ENCODE measurements at regions not wholly inside any gene's neighbourhood (a gene's known extent, or its start where the extent isn't known, plus 50 kb on each side); places are given as distances from the start of the nearest gene placed in this dataset.
A peak's percentile ranks its signal among the peaks of the same experiment; 100 is the strongest.

DNA sequence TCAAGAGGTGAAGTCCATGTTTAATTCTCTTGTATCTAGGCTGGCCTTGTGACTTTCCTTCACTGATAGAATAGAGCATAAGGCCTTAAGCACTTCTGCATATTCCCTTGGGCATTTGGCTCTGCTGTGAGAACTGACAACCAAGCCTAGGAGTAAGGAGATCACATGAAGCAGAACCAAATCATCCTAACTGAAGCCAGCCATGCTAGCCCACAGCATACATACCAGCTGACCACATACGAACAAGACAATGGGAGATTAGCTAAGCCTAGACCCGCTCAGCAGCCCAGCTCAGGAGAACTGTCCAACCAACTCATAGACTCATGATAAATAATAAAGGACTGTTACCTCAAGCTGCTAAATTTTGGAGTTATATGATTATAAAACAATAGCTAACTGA, 114.6 kb upstream of the NEK7 start:
- DNase-seq = no peak

DNA sequence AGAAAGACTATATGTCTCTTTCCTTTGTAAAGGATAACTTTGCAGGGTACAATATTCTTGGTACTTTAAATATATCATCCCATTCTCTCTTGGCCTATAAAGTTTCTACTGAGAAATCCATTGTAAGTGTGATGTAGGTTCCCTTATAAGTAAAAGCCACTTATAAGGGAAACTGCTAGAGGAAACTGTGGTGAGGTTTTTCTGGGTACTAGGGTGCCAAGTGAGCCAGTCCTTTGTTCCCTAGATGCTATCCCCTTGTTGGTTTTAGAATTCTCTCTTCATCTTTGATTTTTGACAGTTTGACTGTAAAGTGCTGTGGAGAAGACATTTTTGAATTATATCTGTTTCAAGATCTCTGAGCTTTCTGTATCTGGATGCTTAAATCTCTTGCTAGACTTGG, 108.9 kb upstream of the NEK7 start:
- DNase-seq = no peak

DNA sequence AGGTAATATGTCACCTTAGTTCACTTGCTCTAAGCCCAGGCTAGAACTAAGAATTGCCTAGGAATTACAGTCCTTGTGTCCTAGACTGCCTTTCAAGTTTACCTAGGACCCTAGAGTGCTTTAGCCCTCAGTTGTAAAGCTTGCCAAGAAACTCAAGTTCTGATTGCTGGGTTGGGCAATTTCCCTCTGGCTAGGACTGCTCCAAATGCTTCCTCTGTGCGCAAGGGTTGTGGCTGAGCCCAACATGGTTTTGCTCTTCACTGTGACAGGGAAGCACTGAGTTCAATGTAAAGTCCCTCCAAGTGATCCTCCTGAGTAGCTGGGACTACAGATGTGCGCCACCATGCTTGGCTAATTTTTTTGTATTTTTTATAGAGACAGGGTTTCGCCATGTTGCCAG, 102.3 kb upstream of the NEK7 start:
- no peak for DNase-seq

DNA sequence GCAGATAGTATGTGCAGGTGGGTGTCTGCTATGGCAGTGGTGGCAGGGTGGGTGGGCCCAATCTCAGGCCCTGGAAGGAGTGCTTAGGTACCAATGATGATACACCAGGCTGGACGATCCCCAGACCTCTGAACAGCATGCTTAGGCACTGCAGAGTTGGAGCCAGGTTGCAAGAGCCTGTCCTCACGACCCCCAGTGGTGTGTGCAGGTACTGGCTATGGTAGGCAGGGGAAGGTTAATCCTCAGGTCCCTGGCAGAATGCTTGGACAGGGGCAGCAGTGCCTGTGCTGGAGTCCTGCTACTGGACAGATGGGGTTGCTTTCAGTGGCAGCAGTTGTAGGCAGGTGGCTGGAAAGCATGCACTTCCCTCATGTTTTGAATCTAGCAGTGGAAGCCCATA, 100.5 kb upstream of the NEK7 start:
- peak; percentile 6 for DNase-seq

DNA sequence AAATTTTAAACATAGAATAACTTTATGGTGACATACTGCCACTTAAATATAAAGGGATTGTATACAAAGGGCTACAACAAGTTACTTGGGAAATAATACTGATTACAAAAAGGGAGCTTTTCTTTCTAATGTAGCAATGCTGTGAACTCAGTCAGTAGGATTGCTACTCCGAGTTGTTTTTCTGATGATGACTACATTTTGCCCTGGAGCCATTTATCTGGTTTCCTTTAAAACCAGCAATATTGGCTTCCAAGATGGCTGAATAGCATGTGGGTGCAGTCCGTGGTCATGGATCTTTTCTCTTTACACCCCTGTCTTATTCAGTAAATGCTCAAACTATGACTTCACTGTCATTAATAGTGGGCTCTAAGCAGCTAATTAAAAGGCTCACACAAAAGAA, 92.6 kb upstream of the NEK7 start:
- DNase-seq = no peak

DNA sequence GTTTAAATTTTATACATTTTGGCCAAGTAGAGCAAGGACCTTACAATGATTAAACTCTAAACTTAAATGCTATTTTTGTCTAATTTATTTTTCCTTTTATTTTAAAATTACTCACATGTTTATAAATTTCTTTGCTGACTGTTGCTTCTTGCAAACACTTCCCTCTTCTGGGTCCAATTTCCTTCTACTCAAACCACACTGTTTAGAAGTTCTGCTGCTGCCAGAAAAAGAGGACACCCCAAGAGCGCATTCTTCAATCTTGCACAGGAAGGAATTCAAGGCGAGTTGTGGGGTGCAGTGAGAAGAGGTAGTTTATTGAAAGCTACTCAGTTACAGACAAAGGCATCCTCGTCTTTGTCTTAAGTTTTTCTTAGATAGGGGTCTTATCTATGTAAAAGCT, 88.5 kb upstream of the NEK7 start:
- DNase-seq = no peak

DNA sequence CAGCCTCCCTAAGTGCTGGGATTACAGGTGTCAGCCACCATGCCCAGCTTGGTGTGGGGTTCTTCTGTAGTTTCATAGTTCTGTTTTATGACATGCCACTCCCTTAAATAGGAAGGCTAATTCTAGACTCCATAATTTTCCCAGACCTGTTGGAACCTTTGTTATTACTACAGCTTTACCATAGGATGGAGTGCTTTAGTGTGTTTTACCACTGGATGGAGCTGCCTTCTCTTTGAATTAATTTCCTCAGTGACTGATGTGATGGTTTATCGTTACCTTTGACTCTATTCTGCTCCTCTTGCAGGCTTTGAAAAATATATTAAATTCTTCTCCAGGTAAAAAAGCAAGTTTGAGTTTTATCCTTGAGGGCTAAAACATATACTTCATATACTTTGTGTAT, 84.6 kb upstream of the NEK7 start:
- DNase-seq = no peak

DNA sequence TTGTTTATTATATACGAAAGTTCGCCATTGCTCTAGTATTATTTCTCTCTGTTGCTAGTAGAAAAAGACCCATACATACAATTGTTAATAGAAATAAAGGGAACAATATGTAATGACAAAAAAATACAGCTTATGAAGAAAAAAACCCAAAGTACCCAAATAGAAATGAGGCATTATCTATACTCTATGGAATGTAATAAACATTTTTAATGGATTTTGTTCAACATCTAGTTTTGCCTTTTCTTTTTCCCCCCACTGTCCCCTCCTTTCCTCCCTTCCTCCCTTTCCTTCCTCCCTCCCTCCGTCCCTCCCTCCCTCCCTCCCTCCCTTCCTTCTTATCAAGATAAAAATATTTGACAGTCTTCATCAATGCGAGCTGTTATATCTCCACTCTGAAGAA, 81.5 kb upstream of the NEK7 start:
- no peak for DNase-seq

DNA sequence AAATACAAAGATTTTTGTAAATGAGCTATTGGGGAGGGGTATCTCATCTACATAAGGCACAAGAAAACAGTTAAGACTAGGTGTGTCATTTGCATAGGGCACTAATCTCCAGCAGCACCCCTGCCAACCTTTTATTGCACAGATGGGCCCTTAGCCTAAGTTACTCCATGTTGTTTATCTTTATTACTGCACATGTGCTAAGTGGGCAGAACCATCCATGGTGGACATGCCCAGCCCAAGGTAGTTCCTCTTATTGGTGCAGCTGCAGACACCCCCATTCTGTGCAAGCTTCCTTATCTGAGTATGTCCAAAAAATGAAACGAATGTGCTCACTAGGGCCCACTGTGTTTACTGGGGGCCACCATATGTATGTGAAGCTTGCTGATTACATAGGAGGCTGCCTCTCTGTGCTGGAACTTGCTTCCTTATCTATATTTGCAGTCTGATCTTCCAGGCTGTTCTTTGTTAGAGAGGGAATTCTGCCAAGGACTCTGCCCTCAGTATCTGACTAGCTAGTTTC, 77.3 kb upstream of the NEK7 start:
- no peak for DNase-seq

DNA sequence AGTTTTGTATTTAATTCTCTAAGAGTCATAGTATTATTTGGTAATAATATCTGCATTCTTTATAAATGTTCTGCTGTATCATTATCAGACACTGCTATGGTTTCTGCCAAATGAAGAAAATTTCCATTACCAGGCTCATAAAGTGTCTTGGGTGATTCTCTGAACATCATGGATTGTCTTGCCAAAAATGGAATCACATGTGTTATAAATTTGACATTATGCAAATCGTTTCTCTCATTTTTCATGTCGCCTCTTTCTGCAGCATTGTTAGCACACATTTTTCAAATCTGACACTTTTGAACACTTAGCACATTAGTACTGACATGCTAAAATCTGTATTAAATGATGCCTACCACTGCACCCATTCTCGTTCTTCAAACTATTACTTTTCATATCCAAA, 74.2 kb upstream of the NEK7 start:
- DNase-seq = no peak

DNA sequence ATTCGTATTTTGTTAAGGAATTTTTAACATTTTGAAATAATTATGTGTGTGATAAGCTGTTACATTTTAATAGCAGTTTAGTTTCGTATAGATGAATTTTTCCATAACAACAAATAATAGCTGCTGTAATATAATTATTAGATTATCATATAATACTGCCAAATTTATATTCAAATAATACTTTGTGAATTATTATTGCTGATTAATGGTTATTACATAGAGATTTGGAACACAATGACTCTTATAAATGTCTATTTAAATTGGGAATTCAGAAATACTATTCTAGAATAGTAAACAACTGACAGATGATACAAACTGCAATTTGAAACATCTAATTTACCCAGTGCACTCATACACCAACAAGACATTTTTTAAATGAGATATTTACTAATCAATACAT, 73.2 kb upstream of the NEK7 start:
- DNase-seq = no peak

DNA sequence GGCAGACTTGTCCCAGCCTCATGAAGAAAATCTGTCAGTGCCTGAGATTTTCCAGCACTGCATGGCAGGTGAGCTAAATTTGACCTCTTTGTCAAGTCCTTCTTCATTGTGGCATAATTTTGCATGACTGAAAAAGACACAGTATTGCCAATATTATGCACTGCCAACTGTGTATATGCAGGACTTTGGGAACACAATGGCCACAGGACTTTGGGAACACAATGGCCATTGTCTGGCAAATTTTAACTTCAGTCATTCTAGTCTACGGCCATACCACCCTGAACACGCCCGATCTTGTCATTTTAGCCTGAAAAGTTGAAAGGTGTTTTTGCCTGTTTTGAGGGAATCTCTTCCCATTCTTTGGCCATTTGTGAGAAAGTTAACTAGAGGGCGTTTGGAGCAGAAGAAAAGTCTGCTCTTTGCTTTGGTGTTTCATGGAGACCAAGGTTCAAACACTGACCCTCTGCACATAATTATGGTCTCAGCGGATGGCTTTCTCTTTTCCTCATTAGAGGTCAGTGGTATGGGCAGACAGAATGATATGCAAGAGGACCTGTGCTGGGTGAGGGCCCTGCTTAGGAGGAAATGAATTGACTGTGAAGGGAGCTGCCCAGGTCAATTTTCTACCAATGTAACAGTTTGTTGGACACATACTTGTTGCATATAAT, 72.4 kb upstream of the NEK7 start:
- DNase-seq = no peak

DNA sequence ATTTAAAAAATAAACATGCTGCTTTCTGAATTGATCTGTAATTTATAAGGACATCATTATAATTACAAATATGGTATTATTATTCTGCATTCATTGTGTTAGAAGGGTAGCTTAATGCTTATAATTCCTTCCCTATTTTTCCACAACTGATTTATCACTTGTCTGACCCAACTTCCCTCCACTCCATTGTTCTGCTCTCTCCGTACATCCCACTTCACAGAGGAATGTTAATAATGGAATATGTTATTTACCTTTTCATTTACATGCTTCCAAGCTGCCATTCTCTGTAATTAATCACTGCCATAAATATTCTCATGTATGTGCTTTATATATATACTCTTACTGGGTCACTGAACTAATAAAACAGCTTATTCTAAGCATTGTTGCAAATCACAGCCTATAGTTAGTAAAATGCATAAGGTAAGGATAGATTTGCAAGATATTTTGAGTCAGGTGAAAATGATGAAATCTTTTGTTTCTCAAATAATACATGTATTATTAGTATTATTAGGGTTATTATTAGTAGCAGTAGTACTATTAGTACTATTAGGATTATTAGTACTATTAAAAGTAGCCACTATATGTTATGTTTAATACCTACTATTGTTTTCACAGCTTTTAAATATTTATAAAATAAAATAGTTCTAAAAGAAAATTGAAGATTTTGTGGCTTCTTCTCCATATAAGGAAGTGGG, 70.6 kb upstream of the NEK7 start:
- DNase-seq = no peak

DNA sequence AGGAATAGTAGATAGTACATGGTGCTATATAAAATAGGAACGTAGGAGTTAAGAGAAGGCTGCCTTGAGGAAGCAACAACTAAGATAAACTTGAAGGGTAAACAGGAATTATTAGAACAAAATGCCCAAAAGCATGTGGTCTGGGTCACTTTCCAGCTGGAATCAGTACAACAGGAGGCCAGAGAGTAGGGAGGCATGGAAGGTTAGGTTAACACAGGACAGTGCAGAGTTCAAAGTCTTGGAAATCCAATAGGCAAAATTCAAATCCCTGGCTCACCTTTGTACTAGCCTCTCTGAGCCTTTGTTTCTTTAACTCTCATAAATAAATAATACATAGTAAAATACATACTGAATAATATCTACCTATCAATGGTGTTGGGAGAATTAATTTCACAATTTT, 69.0 kb upstream of the NEK7 start:
- no peak for DNase-seq

DNA sequence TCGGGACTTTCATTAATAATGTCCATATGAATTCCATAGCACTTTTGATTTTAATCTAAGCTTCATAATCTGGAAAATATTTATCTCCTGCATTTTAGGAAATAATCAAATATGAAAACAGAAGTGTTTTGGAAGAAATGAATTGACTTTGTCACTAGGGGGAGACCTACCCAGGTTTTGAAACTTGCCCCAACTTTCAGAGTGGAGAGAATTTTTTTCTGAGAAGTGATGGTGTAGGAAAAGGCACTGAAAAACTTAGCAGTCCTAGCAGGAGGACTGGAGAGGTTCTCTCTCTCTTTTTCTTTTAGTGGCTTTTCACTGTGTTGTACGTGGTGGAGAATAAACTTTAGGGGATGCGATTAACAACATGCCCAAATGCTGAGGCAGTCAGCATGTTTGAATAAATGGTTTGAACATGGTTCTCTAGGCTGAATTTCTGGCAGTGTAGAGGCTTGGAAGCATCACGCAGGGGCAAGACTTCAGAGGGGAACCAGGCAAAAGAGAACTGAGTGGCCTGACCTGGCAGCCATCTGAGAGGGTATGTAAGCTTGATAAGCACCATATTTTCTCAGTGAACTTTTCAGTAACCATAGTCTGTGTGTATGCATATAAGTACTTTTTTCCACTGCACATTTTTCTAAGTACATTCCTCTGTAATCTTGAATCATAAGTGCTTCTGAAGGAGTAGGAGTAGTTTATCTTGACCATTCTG, 68.3 kb upstream of the NEK7 start:
- no peak for DNase-seq

DNA sequence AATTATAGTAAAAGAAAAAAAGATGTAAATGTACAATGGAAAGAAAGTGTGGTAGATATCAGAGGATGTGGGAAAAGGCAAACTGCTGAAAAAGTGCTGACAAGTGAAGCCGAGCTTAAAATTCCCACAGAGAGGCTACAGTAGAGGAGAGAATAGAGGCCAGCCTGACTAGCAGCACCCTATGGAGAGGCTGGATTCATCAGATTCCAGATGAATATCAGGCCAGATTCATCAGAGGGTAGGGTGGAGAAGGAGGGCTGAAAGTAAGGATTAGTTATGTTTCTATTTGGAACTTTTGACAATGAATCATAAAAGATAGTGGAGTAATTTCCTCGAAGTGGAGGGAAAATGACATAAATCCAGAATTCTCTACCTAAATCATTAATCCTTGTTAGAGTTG, 60.4 kb upstream of the NEK7 start:
- no peak for DNase-seq

DNA sequence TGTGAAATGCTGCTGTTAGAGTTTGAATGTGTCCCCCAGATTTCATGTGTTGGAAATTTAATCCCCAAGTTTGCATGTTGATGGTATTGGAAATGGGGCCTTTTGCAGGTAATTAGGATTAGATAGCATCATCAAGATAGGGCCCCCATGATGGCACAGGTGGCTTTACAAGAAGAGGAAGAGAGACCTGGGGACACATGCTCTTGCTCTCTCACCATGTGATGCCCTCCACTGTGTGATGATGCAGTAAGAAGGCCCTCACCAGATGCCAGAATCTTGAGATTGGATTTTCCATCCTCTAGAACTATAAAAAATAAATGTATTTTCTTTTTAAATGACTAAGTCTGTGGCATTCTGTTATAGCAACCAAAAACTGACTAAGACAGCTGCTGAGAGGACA, 57.0 kb upstream of the NEK7 start:
- no peak for DNase-seq

DNA sequence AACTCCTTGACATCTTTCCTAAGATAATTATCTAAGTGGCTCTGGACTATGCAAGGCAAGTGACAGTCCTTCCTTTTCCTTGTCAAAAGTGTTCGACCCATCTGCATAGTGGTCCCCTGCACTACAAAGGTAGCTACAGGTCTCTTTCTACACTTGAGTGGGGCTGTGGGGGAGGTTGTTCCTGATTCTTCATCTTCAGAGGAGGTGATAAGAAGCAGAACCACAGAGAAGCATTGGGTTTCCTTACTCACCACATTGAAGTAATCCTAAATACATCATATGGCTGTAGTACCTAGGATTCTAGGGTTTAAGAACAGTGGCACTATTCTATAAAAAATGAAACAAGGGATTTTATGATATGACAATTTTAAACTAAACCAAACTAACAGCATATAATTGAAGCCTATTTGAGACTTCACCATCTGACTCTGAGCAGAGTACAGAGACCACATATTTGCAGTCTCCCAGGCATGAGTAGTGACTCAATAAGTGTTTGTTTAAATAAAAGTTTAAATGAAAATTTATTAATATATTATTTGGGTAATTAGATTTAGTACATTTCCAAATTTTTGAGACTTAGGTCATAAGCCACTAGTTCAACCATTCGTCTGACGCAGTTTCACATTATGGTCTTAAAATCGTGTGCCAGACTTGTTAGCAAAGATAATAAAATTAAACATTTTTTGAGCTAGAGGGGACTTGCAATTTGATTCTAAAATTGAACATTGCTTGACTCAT, 54.9 kb upstream of the NEK7 start:
- DNase-seq = no peak

DNA sequence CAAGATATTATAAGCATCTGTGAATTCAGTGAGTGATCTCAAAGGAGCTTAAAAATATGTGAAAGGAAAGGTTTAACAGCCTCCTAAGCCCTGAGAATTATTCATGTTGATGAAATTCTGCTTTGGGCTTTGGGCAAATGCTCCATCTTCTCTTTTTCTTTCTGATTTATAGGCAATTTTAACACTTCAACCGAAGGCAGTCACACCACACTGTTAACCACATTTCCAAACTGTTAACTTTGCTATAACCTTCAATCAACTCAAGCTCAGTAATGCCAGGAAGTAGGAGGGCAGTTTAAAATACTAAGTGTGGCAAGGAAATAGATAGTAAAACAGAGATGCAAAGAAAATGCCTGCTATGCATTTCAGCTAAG, 54.4 kb upstream of the NEK7 start:
- no peak for DNase-seq

DNA sequence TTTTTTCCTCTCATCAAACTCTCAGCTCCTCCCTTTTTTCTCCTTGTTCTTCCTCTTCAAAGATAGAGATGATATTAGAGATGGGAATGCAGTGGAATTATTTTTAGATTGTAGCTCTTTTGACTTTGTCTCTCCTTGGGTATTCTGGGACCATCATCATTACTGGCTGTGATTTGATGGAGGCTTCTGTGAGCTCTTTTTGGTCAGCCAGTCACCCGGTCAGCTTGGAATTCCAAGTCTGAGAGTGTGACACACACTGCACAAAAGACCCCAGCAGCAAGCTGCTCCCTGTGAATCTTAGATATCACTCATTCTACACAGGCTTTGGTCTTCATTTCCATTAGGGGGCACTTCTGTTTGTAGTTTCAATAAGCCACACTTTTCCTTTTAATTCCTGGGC, 51.6 kb upstream of the NEK7 start:
- DNase-seq = no peak

DNA sequence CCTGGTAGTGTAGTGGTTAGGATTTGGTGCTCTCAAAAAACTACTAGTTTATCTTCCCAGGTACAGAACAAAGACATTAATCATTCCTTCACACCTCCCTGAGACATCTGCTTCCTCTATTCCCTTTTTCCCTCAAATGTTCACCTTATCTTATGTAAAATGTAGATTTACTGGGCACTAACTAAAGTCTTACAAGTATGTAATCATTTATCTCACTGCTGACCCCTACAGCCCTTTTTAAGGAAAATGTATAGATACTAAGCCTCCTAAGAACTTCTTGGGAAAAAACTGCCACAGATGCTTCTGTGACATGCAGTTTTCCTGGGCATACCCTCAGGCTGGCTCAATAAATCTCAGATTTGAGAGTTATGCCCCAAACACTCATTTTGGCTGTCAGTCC, 50.8 kb upstream of the NEK7 start:
- no peak for DNase-seq

Measured in stimulated activated CD4-positive, alpha-beta T cell treated with anti-CD3 and anti-CD28 coated beads, Interleukin-1b, Interleukin-23, amount 100 ng/mL, for 48 hours (primary cell).